ENCODE measurements at regions not wholly inside any gene's neighbourhood (a gene's known extent, or its start where the extent isn't known, plus 50 kb on each side); places are given as distances from the start of the nearest gene placed in this dataset.

DNA sequence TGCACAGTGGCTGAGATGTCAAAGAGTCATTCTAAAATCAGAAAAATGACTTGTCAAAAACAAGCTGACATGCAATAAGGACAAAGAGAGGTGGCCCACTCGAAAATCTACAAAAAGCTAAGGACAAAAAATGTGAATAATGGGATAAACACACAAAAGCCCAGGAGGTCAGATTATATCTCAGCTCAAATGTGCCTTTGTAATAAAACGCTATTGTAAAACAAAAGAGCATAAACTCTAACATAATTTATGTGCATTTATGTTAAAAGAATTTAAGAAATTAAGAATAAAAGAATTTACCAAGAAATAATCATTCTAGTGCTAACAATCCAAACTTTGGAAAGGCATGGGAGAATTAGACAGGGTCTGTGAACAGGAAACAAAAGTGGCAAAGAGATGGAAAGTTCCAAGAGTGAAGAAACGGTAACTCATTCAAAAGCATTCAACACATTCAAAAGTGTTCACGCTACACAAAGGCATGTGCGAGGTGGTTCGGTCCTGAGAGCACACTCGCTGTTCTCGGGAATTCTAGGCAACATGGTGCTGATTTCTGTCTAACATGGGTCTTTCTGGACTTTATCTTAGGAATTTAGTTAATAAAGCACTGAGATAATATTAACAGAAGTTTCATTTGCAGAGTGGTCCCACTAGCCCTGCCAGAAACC, 197.7 kb downstream of the KATNAL1 start:
- POLR2A ChIA-PET, result no interaction called here

DNA sequence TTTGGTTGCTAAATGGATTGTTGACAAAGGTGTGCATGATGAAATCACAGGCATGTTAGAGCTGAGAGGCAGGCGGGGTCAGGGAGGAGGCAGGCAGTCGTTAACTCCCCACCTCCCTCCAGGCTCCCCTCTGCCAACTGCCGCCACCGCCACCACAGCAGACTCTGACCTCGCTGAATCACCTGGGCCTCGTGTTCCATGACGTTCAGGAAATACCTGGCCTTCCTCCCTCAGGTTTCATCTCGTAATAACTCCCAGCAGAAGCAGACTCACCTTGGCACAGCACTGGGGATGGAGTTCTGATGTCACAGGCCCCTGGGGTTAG, 198.5 kb downstream of the KATNAL1 start:
- TF ChIP-seq, protein P1, sequence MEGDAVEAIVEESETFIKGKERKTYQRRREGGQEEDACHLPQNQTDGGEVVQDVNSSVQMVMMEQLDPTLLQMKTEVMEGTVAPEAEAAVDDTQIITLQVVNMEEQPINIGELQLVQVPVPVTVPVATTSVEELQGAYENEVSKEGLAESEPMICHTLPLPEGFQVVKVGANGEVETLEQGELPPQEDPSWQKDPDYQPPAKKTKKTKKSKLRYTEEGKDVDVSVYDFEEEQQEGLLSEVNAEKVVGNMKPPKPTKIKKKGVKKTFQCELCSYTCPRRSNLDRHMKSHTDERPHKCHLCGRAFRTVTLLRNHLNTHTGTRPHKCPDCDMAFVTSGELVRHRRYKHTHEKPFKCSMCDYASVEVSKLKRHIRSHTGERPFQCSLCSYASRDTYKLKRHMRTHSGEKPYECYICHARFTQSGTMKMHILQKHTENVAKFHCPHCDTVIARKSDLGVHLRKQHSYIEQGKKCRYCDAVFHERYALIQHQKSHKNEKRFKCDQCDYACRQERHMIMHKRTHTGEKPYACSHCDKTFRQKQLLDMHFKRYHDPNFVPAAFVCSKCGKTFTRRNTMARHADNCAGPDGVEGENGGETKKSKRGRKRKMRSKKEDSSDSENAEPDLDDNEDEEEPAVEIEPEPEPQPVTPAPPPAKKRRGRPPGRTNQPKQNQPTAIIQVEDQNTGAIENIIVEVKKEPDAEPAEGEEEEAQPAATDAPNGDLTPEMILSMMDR (IDR thresholded peaks at IDR 0.05; ENCODE audit: low read depth, low read length), result no peak
- no peak for DNase-seq (ENCODE audit: low read depth, low spot score)
- Histone ChIP-seq H3K27ac (ENCODE audit: low read depth, low read length) (no peak overlapping the region), H3K9me3 (ENCODE audit: control insufficient read depth, insufficient read depth, low read length) (no peaks in the 10 kb centered on the region; the same call in 1 of the 2 replicates), H3K4me3 (ENCODE audit: low read depth, low read length) (no peak overlapping the region), H3K27me3 (ENCODE audit: control insufficient read depth, insufficient read depth, low read length) (no peaks in the 10 kb centered on the region)
- POLR2A ChIA-PET, result no interaction called here
- CTCF ChIA-PET, result interaction anchor here (2.0 to 8.7 kb wide), 2 partner anchors 264 to 601 kb away, joined by 5 to 198 read pairs; partner anchors contain the start of gene UBL3

More for the DNA sequence above, 197.7 kb downstream of the KATNAL1 start:
- CTCF ChIA-PET, result interaction anchor here (2.0 to 8.7 kb wide), 2 partner anchors 265 to 601 kb away, joined by 5 to 198 read pairs; partner anchors contain the start of gene UBL3
- Histone ChIP-seq H3K9me3 (ENCODE audit: control insufficient read depth, insufficient read depth, low read length) (no peaks in the 10 kb centered on the region; the same call in 1 of the 2 replicates), H3K4me3 (ENCODE audit: low read depth, low read length) (no peak overlapping the region), H3K27ac (ENCODE audit: low read depth, low read length) (no peak overlapping the region), H3K27me3 (ENCODE audit: control insufficient read depth, insufficient read depth, low read length) (no peaks in the 10 kb centered on the region)
- DNase-seq (ENCODE audit: low read depth, low spot score), result no peak
- TF ChIP-seq, protein P1 (IDR thresholded peaks at IDR 0.05; ENCODE audit: low read depth, low read length), result no peak

DNA sequence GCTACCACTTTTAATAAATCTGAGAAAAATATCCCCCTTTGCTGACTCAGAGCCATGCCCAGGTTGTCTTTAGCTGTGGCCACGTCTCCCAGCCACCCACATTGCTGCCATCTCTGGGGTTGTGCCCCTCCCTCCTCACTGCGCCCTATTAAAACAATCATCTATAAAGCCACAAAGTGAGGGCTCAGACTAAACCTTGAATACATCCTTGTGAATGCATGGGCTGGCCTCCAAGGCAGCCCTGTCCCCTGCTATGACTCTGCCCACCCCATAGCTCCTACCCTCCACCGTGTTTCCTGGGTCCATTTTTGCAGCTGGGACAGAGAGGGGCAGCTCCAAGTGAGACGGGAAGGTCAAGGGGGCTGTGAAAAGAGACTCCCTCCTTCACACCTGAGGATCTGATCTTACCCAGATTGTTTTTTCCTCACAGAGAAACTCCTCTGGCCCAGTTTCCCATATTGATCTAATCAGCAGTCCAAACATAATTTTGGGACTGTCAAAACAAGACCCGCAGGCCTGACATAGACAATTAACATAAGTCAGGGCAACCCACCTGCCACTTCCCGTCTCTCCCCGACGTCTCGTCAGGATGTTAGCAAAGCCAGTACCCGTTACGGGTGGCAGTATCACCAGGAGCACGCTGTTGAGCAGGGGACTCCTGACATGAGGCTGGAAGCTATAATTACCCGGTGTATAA, 199.0 kb downstream of the KATNAL1 start:
- no peak overlapping the region for H3K27ac ChIP-seq (ENCODE audit: low read depth, low read length)
- POLR2A ChIA-PET, result no interaction called here
- H3K27me3 ChIP-seq (ENCODE audit: control insufficient read depth, insufficient read depth, low read length), result no peaks in the 10 kb centered on the region
- no peak overlapping the region for H3K4me3 ChIP-seq (ENCODE audit: low read depth, low read length)
- CTCF ChIA-PET, result no interaction called here
- DNase-seq (ENCODE audit: low read depth, low spot score), result no peak
- TF ChIP-seq, protein P1 (IDR thresholded peaks at IDR 0.05; ENCODE audit: low read depth, low read length), result no peak
- no peaks in the 10 kb centered on the region; the same call in 1 of the 2 replicates for H3K9me3 ChIP-seq (ENCODE audit: control insufficient read depth, insufficient read depth, low read length)

DNA sequence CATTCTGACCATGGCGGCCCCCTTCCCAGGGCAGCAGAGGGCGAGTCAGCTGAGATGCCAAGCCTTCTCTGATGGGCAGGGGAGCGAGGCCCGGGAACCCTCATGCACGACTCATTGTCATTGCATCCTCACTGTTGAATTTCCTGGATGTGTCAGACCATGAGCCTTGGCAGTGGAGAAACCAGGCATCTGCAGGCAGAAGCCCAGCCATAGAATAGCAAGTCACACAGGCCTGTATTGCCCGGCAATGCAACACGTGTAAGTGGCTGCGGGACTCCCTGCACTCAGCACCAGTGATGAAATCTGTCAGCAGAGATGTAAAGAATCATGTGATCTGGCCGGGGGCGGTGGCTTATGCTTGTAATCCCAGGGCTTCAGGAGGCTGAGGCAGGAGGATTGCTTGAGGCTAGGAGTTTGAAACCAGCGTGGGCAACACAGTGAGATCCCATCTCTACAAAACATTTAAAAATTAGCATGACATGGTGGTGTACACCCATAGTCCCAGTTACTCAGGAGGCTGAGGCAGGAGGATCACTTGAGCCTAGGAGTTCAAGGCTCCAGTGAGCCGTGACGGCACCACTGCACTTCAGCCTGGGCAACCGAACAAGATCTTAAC, 199.7 kb downstream of the KATNAL1 start:
- no peak overlapping the region for H3K4me3 ChIP-seq (ENCODE audit: low read depth, low read length)
- POLR2A ChIA-PET, result no interaction called here
- no peak overlapping the region for H3K27ac ChIP-seq (ENCODE audit: low read depth, low read length)
- no peak for DNase-seq (ENCODE audit: low read depth, low spot score)
- TF ChIP-seq, protein P1 (IDR thresholded peaks at IDR 0.05; ENCODE audit: low read depth, low read length), result no peak
- CTCF ChIA-PET, result no interaction called here
- no peaks in the 10 kb centered on the region; the same call in 1 of the 2 replicates for H3K9me3 ChIP-seq (ENCODE audit: control insufficient read depth, insufficient read depth, low read length)
- H3K27me3 ChIP-seq (ENCODE audit: control insufficient read depth, insufficient read depth, low read length), result no peaks in the 10 kb centered on the region

DNA sequence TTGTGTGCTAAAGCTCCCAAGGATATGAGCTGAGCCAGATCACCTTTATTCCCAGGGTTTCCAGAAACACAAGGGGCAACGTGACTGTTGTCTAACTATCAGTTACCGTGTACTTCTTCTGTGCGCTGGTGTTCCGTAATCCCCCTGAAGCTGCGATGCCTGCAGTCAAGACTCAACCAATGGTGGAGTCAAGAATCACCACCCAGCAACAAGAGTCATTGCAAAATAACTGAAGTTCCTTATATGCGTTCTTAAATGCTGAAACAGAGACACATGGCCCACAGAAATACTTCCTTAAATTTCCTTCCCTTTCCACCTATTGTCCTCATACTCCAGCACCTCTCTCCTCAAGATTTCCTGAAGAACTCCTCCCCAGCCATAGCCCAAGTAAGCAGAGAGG, 200.2 kb downstream of the KATNAL1 start:
- Histone ChIP-seq H3K4me3 (ENCODE audit: low read depth, low read length) (no peak overlapping the region), H3K27me3 (ENCODE audit: control insufficient read depth, insufficient read depth, low read length) (no peaks in the 10 kb centered on the region), H3K27ac (ENCODE audit: low read depth, low read length) (no peak overlapping the region), H3K9me3 (ENCODE audit: control insufficient read depth, insufficient read depth, low read length) (no peaks in the 10 kb centered on the region; the same call in 1 of the 2 replicates)
- no peak for DNase-seq (ENCODE audit: low read depth, low spot score)
- ChIA-PET POLR2A (no interaction called here), CTCF (interaction anchor here (3.7 kb wide), 1 partner anchor 7 kb away, joined by 20 read pairs; no protein-coding TSS in a partner anchor)
- TF ChIP-seq, protein P1 (IDR thresholded peaks at IDR 0.05; ENCODE audit: low read depth, low read length), result no peak

Measured in AG04450 (cell line).